ENCODE measurements at regions not wholly inside any gene's neighbourhood (a gene's known extent, or its start where the extent isn't known, plus 50 kb on each side); places are given as distances from the start of the nearest gene placed in this dataset. TPM values are rescaled to one million over a fixed set of nuclear protein-coding genes. Genes with fewer than 3 reads are reported as not detected.

DNA sequence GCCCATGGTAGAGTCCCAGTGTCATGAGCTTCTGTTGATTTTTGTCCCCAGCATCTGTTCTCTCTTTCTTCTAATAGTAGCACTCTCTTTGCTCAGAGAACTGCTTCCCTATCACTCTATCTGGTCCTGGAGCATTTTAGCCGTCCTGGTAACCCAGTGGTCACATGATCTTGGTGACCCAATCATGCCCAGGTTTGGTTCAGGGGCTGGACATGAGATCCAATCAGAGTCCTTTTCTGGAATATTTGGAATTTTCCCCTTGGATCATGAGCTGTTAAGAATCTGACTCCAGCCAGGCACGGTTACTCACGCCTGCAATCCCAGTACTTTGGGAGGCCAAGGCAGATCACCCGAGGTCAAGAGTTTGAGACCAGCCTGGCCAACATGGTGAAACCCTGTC, 197.0 kb downstream of the RAB11FIP4 start:
- TF ChIP-seq EP300 (IDR thresholded peaks at IDR 0.05), result no peak
- TF ChIP-seq POLR2A (IDR thresholded peaks at IDR 0.05), result no peak
- TF ChIP-seq, protein P1, sequence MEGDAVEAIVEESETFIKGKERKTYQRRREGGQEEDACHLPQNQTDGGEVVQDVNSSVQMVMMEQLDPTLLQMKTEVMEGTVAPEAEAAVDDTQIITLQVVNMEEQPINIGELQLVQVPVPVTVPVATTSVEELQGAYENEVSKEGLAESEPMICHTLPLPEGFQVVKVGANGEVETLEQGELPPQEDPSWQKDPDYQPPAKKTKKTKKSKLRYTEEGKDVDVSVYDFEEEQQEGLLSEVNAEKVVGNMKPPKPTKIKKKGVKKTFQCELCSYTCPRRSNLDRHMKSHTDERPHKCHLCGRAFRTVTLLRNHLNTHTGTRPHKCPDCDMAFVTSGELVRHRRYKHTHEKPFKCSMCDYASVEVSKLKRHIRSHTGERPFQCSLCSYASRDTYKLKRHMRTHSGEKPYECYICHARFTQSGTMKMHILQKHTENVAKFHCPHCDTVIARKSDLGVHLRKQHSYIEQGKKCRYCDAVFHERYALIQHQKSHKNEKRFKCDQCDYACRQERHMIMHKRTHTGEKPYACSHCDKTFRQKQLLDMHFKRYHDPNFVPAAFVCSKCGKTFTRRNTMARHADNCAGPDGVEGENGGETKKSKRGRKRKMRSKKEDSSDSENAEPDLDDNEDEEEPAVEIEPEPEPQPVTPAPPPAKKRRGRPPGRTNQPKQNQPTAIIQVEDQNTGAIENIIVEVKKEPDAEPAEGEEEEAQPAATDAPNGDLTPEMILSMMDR (IDR thresholded peaks at IDR 0.05), result no peak
- Histone ChIP-seq H3K9me3 (no peaks in the 10 kb centered on the region), H3K4me3 (no peak overlapping the region), H3K4me1 (peaks cover 0 to 7% (median 0%) of the 10 kb centered on the region in 4 donors), H3K36me3 (peaks cover 0 to 6% (median 0%) of the 10 kb centered on the region in 3 donors), H3K27ac (no peak overlapping the region), H3K27me3 (no peaks in the 10 kb centered on the region)
- DNase-seq (ENCODE audit: low spot score in 2 of 2), result no peak
- 83% methylated on average over 4 of the region's 4 CpGs for WGBS, 2 donors

DNA sequence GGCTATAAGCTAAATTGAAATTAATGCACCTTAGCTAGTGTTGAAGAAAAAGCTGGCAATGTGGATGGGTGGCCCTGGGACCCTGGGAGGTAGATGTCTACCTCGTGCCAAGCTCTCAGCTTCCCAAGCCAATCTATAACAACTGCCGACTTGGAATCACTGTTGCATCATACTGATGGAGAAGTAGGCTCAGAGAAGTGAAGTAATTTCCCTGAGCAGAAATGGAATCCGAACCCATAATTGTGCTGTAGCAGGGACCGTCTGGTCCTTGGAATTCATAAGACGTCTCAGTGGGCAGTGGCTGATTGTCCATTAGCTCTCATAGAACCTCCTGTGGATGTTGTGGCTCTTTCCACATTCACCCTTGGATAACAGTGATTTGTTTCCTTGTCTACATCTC, 196.6 kb downstream of the RAB11FIP4 start:
- Histone ChIP-seq H3K36me3 (peaks cover 0 to 6% (median 0%) of the 10 kb centered on the region in 3 donors), H3K27me3 (no peaks in the 10 kb centered on the region), H3K4me1 (peaks cover 0 to 7% (median 0%) of the 10 kb centered on the region in 4 donors), H3K9me3 (no peaks in the 10 kb centered on the region), H3K27ac (no peak overlapping the region), H3K4me3 (no peak overlapping the region)
- no peak for TF ChIP-seq EP300 (IDR thresholded peaks at IDR 0.05)
- TF ChIP-seq, protein P1 (IDR thresholded peaks at IDR 0.05), result no peak
- TF ChIP-seq POLR2A (IDR thresholded peaks at IDR 0.05), result no peak
- 68 to 85% methylated on average over 5 of the region's 5 CpGs for WGBS, 2 donors
- no peak for DNase-seq (ENCODE audit: low spot score in 2 of 2)

Small RNAs in the stretch of these regions (small RNA-seq; reads per million reads assigned to genes)
- not detected for gene AC007923.3
- not detected for gene RNU6-1134P
